Progenitor cell of endocrine pancreas (in vitro differentiated cells): ENCODE measurements at regions not wholly inside any gene's neighbourhood (a gene's known extent, or its start where the extent isn't known, plus 50 kb on each side); places are given as distances from the start of the nearest gene placed in this dataset.

Source experiments
- DNase-seq: peaks from one replicate; pipeline ENCODE4 v3.0.0; 2021; ENCODE audit warnings: low spot score; ENCODE audit not compliant: unreplicated experiment
- H3K27ac Mint-ChIP-seq: 2 replicates; pipeline ENCODE4 v1.8.0; 2021; ENCODE audit warnings: mild to moderate bottlenecking, moderate library complexity, mixed read lengths
- H3K27me3 Mint-ChIP-seq: 2 replicates; pipeline ENCODE4 v1.8.0; 2021; ENCODE audit warnings: mixed read lengths
- H3K36me3 Mint-ChIP-seq: 2 replicates; pipeline ENCODE4 v1.8.0; 2022; ENCODE audit warnings: mixed read lengths; ENCODE audit not compliant: insufficient read depth
- H3K4me1 Mint-ChIP-seq: 2 replicates; pipeline ENCODE4 v1.8.0; 2021; ENCODE audit warnings: low read depth, mixed read lengths
- H3K4me3 Mint-ChIP-seq: 2 replicates; pipeline ENCODE4 v1.8.0; 2021; ENCODE audit warnings: low read depth, mild to moderate bottlenecking, moderate library complexity, mixed read lengths
- H3K9me3 Mint-ChIP-seq: 2 replicates; pipeline ENCODE4 v1.8.0; 2021; ENCODE audit warnings: low read depth, mixed read lengths
- CTCF ChIP-seq: fragments of 200-600 bp; sonication (generic); IDR thresholded peaks from one replicate; pipeline ENCODE4 v1.5.0; 2021; ENCODE audit warnings: antibody characterized with exemption, mild to moderate bottlenecking; ENCODE audit not compliant: unreplicated experiment

GRCh38 chr10:131775433-131775832, 125.4 kb upstream of the PPP2R2D start:
- H3K27me3 Mint-ChIP-seq = peaks cover 11% of the 10 kb centered on the region
- no peaks in the 10 kb centered on the region for H3K4me1 Mint-ChIP-seq
- TF ChIP-seq CTCF = no peak
- no peak for DNase-seq
- peak overlapping the region; percentile 29 for H3K27ac Mint-ChIP-seq
- peaks cover 21% of the 10 kb centered on the region for H3K9me3 Mint-ChIP-seq
- H3K36me3 Mint-ChIP-seq = peaks cover 7% of the 10 kb centered on the region
- H3K4me3 Mint-ChIP-seq = no peak overlapping the region

GRCh38 chr10:131775833-131776232, 125.0 kb upstream of the PPP2R2D start:
- Mint-ChIP-seq H3K36me3 (peaks cover 7% of the 10 kb centered on the region), H3K4me3 (no peak overlapping the region), H3K9me3 (peaks cover 21% of the 10 kb centered on the region), H3K4me1 (no peaks in the 10 kb centered on the region), H3K27me3 (peaks cover 11% of the 10 kb centered on the region), H3K27ac (no peak overlapping the region)
- DNase-seq = no peak
- no peak for TF ChIP-seq CTCF

- Mint-ChIP-seq H3K27ac (no peak overlapping the region), H3K27me3 (peaks cover 11% of the 10 kb centered on the region), H3K9me3 (peaks cover 21% of the 10 kb centered on the region), H3K4me3 (no peak overlapping the region), H3K4me1 (no peaks in the 10 kb centered on the region), H3K36me3 (peaks cover 7% of the 10 kb centered on the region)
- no peak for TF ChIP-seq CTCF
- no peak for DNase-seq
Observed at GRCh38 chr10:131776496-131776895, 124.3 kb upstream of the PPP2R2D start.

- no peak for TF ChIP-seq CTCF
- peaks cover 21% of the 10 kb centered on the region for H3K9me3 Mint-ChIP-seq
- H3K27ac Mint-ChIP-seq = no peak overlapping the region
- H3K4me3 Mint-ChIP-seq = no peak overlapping the region
- H3K4me1 Mint-ChIP-seq = no peaks in the 10 kb centered on the region
- peaks cover 11% of the 10 kb centered on the region for H3K27me3 Mint-ChIP-seq
- H3K36me3 Mint-ChIP-seq = peaks cover 7% of the 10 kb centered on the region
- no peak for DNase-seq
Observed at GRCh38 chr10:131777162-131777561, 123.6 kb upstream of the PPP2R2D start.

GRCh38 chr10:131777921-131778320, 122.9 kb upstream of the PPP2R2D start:
- no peak for TF ChIP-seq CTCF
- Mint-ChIP-seq H3K4me3 (no peak overlapping the region), H3K27ac (no peak overlapping the region), H3K27me3 (peaks cover 8% of the 10 kb centered on the region), H3K36me3 (peaks cover 7% of the 10 kb centered on the region), H3K4me1 (no peaks in the 10 kb centered on the region), H3K9me3 (peaks cover 21% of the 10 kb centered on the region)
- DNase-seq = no peak

DNA sequence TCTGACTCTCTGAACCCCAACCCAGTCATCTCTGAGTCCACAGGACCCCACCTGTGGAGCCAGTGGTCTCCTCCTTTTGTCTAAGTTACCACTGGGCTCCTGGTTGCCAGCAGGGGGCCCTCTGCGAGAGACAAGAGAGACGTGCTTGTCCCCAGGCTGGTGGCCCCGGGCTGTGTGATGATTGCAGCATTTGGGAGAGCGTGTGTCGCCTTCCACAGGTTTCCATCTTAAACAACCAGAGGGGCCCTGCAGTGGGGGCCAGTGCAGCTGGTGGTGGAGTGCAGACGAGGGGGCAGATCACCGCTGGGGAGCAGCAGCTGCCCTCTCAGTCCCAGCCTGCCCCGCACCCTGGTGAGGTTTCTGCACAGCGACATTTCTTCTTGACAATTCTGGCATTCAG, 122.4 kb upstream of the PPP2R2D start:
- Mint-ChIP-seq H3K4me3 (no peak overlapping the region), H3K36me3 (peaks cover 7% of the 10 kb centered on the region), H3K4me1 (no peaks in the 10 kb centered on the region), H3K27me3 (peaks cover 7% of the 10 kb centered on the region), H3K9me3 (peaks cover 21% of the 10 kb centered on the region), H3K27ac (no peak overlapping the region)
- DNase-seq = no peak
- TF ChIP-seq CTCF = no peak
